ENCODE measurements at regions not wholly inside any gene's neighbourhood (a gene's known extent, or its start where the extent isn't known, plus 50 kb on each side); places are given as distances from the start of the nearest gene placed in this dataset.

DNA sequence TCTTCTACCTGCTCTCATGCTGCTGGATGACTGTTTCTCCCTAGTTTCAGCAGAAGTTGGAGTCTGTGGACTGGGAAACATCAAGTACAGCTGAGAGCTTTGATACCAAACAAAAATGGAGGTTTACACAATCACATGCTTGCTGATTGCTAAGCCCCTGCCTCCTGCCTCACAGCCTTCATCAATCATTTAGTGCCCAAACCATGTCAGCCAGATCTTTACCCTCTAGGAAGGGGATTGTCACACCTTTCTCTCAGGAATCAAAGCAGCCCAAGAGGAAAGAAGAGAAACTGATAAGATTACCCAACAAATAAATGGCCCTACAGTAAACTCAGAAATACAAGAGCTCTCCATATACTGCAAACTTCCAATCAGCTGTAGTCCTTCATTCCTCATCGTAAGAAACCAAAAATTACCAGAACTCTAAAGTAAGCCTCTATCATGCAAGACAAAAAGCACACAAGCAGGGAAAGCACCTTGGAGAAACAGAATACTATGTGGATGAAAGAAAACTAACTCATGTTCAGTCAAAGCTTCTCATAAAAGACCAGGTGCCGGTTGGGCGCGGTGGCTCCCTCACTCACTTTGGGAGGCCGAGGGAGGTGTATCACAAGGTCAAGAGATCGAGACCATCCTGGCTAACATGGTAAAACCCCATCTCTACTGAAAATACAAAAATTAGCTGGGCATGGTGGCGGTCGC, 63.6 kb upstream of the RESF1 start:
- Histone ChIP-seq H3K4me1 (ENCODE audit: control insufficient read depth in 2 of 2, insufficient read depth in 2 of 2, low read length in 2 of 2) (peaks cover 52 to 64% of the 10 kb centered on the region in 2 donors), H3K4me2 (replicated peaks; ENCODE audit: low read depth, low read length, poor library complexity, severe bottlenecking) (peak overlapping the region; percentile 68), H4K20me1 (ENCODE audit: control insufficient read depth, insufficient read depth, low read length, poor library complexity, severe bottlenecking) (no peaks in the 10 kb centered on the region), H3K27me3 (replicated peaks in 1 of 4; ENCODE audit: control extremely low read depth in 1 of 4, control insufficient read depth in 3 of 4, insufficient read depth in 4 of 4, low read length in 3 of 4) (no peaks in the 10 kb centered on the region), H3K27ac (ENCODE audit: low read length in 2 of 2) (peak overlapping the region; percentile 89 to 96), H3K4me3 (ENCODE audit: control extremely low read depth in 1 of 5, extremely low read depth in 1 of 5, insufficient read depth in 1 of 5, low read depth in 2 of 5, low read length in 4 of 5) (peak overlapping the region in 1 of 5 experiments; percentile 60), H2AFZ (ENCODE audit: insufficient read depth, low read depth, low read length, poor library complexity, severe bottlenecking) (peak overlapping the region; percentile 24), H3K36me3 (replicated peaks in 1 of 2; ENCODE audit: control extremely low read depth in 1 of 2, control insufficient read depth in 1 of 2, extremely low read depth in 1 of 2, insufficient read depth in 2 of 2, low read length in 1 of 2) (no peaks in the 10 kb centered on the region), H3K9ac (ENCODE audit: low read length) (peak overlapping the region; percentile 47), H3K79me2 (ENCODE audit: control insufficient read depth, insufficient read depth, low read length) (peaks cover 8% of the 10 kb centered on the region), H3K9me3 (ENCODE audit: control extremely low read depth in 1 of 3, control insufficient read depth in 2 of 3, insufficient read depth in 1 of 3, low read length in 2 of 3) (peaks cover 2 to 77% (median 48%) of the 10 kb centered on the region in 3 donors)
- POLR2A ChIA-PET, result interaction anchor here (0.6 to 3.3 kb wide), 21 partner anchors 8 to 370 kb away, joined by 3 to 44 read pairs (median 4); partner anchors contain the start of genes AMN1, ETFBKMT and RESF1
- H3K4me1 Mint-ChIP-seq, result peaks cover 59% of the 10 kb centered on the region
- ATAC-seq (ENCODE audit: low read depth), result no peak
- intact Hi-C loops (cut with micrococcal nuclease), result loop anchor here (1.0 to 2.0 kb wide), 10 partner anchors 8 to 236 kb away; partner anchors contain the start of genes AMN1, ETFBKMT and RESF1
- CTCF ChIA-PET, result interaction anchor here (0.6 to 2.8 kb wide), 16 partner anchors 9 to 417 kb away, joined by 3 to 9 read pairs (median 4); partner anchors contain the start of genes ETFBKMT and RESF1
- peak overlapping the region; percentile 83 for H3K4me3 Mint-ChIP-seq
- peaks cover 16% of the 10 kb centered on the region for H3K9me3 Mint-ChIP-seq (ENCODE audit: insufficient read depth)
- no peak for TF ChIP-seq EZH2 (IDR thresholded peaks at IDR 0.05; ENCODE audit: borderline replicate concordance, insufficient read depth, low read depth, low read length, poor library complexity, severe bottlenecking)
- TF ChIP-seq, protein P1, sequence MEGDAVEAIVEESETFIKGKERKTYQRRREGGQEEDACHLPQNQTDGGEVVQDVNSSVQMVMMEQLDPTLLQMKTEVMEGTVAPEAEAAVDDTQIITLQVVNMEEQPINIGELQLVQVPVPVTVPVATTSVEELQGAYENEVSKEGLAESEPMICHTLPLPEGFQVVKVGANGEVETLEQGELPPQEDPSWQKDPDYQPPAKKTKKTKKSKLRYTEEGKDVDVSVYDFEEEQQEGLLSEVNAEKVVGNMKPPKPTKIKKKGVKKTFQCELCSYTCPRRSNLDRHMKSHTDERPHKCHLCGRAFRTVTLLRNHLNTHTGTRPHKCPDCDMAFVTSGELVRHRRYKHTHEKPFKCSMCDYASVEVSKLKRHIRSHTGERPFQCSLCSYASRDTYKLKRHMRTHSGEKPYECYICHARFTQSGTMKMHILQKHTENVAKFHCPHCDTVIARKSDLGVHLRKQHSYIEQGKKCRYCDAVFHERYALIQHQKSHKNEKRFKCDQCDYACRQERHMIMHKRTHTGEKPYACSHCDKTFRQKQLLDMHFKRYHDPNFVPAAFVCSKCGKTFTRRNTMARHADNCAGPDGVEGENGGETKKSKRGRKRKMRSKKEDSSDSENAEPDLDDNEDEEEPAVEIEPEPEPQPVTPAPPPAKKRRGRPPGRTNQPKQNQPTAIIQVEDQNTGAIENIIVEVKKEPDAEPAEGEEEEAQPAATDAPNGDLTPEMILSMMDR (IDR thresholded peaks at IDR 0.05), result no peak
- peak overlapping the region; percentile 91 for H3K27ac Mint-ChIP-seq
- WGBS (ENCODE audit: insufficient coverage), result 83% methylated on average over 7 of the region's 8 CpGs
- no peaks in the 10 kb centered on the region for H3K27me3 Mint-ChIP-seq
- peak; percentile 47 for DNase-seq

Measured in B cell (primary cell).